Hepatocyte (in vitro differentiated cells): ENCODE measurements at regions not wholly inside any gene's neighbourhood (a gene's known extent, or its start where the extent isn't known, plus 50 kb on each side); places are given as distances from the start of the nearest gene placed in this dataset.

ENCODE experiments used
- CTCF ChIP-seq: fragments of 200-600 bp; sonication (generic); IDR thresholded peaks from 2 replicates; pipeline ENCODE4 v1.5.1; 2016; ENCODE audit warnings: antibody characterized with exemption, mild to moderate bottlenecking; ENCODE audit not compliant: poor library complexity
- EZH2 ChIP-seq: fragments of 200-600 bp; sonication (generic); IDR thresholded peaks from 2 replicates; pipeline ENCODE4 v1.6.1; 2016; ENCODE audit warnings: antibody characterized with exemption, mild to moderate bottlenecking, borderline replicate concordance
- EZH2phosphoT487 ChIP-seq: fragments of 200-600 bp; sonication (generic); IDR thresholded peaks from one replicate; pipeline ENCODE4 v1.6.1; 2018; ENCODE audit warnings: antibody characterized with exemption, mild to moderate bottlenecking, low read depth, moderate library complexity; ENCODE audit not compliant: unreplicated experiment, severe bottlenecking

- TF ChIP-seq EZH2phosphoT487: no peak
- TF ChIP-seq EZH2: no peak
- TF ChIP-seq CTCF: no peak
Measured at GRCh38 chr12:126830778-126831680, 1435.9 kb upstream of the TMEM132C start.
